ENCODE measurements at regions not wholly inside any gene's neighbourhood (a gene's known extent, or its start where the extent isn't known, plus 50 kb on each side); places are given as distances from the start of the nearest gene placed in this dataset.

DNA sequence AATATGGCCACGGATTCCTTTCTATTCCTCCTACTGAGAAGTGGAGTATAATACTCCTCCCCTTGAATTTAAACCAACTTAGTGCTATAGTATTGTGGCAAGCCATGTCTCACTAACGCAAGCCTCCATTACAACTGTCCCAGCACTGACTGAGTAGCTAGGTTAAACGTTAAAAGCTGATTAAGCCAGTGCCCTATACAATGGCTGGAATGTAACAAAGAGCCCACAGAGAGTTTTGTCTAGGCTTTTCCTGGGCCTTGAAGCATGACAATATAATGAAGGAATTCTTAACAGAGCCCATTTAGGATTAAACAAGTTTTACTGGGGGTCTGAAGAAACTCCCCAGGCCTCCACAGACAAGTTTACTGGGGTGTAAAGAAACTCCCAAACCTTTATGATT lies 254.5 kb upstream of the DACH1 start:
- TF ChIP-seq, protein P1, sequence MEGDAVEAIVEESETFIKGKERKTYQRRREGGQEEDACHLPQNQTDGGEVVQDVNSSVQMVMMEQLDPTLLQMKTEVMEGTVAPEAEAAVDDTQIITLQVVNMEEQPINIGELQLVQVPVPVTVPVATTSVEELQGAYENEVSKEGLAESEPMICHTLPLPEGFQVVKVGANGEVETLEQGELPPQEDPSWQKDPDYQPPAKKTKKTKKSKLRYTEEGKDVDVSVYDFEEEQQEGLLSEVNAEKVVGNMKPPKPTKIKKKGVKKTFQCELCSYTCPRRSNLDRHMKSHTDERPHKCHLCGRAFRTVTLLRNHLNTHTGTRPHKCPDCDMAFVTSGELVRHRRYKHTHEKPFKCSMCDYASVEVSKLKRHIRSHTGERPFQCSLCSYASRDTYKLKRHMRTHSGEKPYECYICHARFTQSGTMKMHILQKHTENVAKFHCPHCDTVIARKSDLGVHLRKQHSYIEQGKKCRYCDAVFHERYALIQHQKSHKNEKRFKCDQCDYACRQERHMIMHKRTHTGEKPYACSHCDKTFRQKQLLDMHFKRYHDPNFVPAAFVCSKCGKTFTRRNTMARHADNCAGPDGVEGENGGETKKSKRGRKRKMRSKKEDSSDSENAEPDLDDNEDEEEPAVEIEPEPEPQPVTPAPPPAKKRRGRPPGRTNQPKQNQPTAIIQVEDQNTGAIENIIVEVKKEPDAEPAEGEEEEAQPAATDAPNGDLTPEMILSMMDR (IDR thresholded peaks at IDR 0.05; ENCODE audit: control insufficient read depth, extremely low read depth, insufficient read depth): no peak
- DNase-seq (ENCODE audit: low read depth): no peak
- no peak overlapping the region for H3K4me3 ChIP-seq (ENCODE audit: low read depth, low read length)

DNA sequence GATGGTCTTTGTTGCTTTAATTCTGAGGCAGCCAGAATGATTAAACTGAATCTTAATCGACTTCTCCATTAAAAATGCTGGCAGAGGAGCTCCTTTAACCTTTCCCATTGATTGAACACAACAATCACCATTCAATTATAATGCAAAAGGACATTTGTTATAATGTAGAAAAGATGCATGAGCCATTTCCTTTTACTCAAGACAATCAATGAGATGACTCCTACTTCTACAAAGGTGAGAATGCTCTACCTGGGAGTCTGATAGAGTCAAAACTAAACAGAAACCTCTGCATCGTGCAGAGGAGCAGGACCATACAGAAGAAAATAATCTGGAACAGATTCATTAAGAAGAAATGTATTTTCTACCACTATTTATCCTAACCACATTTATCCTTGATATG lies 253.6 kb upstream of the DACH1 start:
- no peak overlapping the region for H3K4me3 ChIP-seq (ENCODE audit: low read depth, low read length)
- no peak for DNase-seq (ENCODE audit: low read depth)
- TF ChIP-seq, protein P1 (IDR thresholded peaks at IDR 0.05; ENCODE audit: control insufficient read depth, extremely low read depth, insufficient read depth): no peak

DNA sequence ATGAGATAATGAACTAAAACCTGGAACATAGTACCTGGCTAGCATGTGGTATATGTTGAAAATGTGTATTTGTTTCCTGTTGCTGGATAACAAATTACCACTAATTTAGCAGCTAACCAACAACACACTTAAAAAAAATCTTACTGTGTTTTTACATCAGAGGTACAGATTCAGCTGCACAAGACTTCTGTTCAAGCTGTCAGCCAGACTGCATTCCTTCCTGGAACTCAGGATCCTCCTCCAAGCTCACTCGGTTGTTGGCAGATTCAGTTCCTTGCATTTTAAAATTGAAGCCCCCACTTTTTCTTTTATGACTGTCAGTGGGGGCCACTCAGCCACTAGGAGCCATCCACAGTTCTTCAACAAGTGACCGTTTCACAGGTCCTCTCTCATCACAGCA lies 246.9 kb upstream of the DACH1 start:
- TF ChIP-seq, protein P1 (IDR thresholded peaks at IDR 0.05; ENCODE audit: control insufficient read depth, extremely low read depth, insufficient read depth): no peak
- no peak overlapping the region for H3K4me3 ChIP-seq (ENCODE audit: low read depth, low read length)
- no peak for DNase-seq (ENCODE audit: low read depth)

DNA sequence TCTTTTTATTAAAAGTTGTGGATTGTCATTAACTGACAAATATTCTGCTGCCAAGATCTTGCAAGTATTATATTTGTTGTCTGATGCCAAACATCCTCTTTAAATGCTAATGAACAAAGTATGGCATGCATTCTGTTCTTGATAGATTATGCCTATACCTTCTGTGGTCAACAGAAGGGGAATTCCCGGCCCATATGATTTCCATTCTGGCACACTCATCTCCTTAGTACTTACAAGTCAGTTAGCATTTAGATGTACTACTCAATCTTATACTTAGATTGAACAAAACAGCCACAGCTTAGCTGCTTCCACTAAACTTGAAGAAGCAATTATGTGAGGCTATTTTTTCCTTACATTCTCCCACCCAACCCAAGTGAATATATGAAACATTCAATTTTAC lies 246.1 kb upstream of the DACH1 start:
- no peak overlapping the region for H3K4me3 ChIP-seq (ENCODE audit: low read depth, low read length)
- no peak for DNase-seq (ENCODE audit: low read depth)

DNA sequence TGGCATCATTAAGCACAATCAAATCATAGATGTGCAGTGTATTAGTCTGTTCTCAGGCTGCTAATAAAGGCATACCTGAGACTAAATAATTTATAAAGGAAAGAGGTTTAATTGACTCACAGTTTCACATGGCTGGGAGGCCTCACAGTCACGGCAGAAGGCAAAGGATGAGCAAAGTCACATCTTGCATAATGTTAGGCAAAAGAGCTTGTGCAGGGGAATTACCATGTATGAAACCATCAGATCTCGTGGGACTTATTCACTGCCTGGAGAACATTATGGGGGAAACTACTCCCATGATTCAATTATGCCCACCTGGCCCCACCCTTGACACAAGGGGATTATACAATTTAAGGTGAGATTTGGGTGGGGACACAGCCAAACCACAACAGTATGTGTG lies 245.2 kb upstream of the DACH1 start:
- no peak overlapping the region for H3K4me3 ChIP-seq (ENCODE audit: low read depth, low read length)
- TF ChIP-seq, protein P1 (IDR thresholded peaks at IDR 0.05; ENCODE audit: control insufficient read depth, extremely low read depth, insufficient read depth): no peak
- DNase-seq (ENCODE audit: low read depth): no peak

More for the DNA sequence above, 246.1 kb upstream of the DACH1 start:
- TF ChIP-seq, protein P1 (IDR thresholded peaks at IDR 0.05; ENCODE audit: control insufficient read depth, extremely low read depth, insufficient read depth): no peak

DNA sequence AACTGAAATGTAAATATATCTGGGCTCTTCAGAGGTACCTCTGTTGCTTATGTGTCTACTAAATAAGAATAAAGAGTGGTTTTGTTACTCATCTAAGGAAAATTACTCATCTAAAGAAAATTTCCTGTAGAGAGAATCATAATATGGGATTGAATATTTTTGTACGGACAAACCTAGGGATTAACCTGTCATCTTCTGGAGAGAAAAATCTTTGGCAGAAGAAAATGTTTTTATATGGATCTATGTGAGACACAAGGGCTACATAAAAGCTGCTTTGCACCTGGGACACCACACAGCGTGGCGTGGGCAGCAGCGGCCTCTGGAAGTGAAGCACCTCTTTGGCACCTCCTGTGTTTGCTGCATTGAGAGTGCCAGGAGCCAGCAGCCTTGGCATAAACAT lies 242.9 kb upstream of the DACH1 start:
- TF ChIP-seq, protein P1 (IDR thresholded peaks at IDR 0.05; ENCODE audit: control insufficient read depth, extremely low read depth, insufficient read depth): no peak
- no peak for DNase-seq (ENCODE audit: low read depth)
- no peak overlapping the region for H3K4me3 ChIP-seq (ENCODE audit: low read depth, low read length)

DNA sequence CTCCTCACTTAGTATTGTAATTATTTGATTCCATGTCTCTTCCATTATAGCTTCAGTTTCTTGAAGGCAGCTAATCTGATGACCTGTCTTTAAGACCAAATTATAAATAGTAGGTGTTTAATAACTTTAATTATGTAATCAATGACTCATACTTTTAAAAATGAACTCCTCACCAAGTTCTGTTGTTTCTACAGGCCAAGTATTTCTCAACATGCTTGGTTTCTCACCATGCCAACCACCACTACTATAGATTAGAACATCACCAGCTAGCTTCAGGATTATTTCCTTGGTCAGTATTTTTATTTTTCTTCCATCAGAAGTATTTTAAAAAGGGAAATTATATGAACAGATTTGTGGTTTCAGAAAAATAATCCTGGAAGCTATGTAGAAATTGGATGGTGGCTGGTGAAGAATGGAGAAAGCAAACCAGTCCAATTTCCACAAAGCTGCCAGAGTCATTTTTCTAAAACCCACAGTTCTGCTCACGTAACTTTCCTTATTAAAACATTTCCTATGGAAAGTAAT lies 237.7 kb upstream of the DACH1 start:
- TF ChIP-seq, protein P1 (IDR thresholded peaks at IDR 0.05; ENCODE audit: control insufficient read depth, extremely low read depth, insufficient read depth): no peak
- DNase-seq (ENCODE audit: low read depth): no peak
- H3K4me3 ChIP-seq (ENCODE audit: low read depth, low read length): no peak overlapping the region

Data from LNCaP clone FGC (cell line).